GM08714 (cell line): ENCODE measurements at regions not wholly inside any gene's neighbourhood (a gene's known extent, or its start where the extent isn't known, plus 50 kb on each side); places are given as distances from the start of the nearest gene placed in this dataset.
"Not testable (repeated sequence)": the region's sequence is repeated elsewhere in the genome, so short reads cannot be mapped to it uniquely, and the experiment has no call there.

Source experiments
- H3K4me3 ChIP-seq: fragments of 200-500 bp; sonication (Bioruptor generic); 2 replicates; pipeline ENCODE4 v1.5.1; 2014; ENCODE audit warnings: mild to moderate bottlenecking, low read length, inconsistent platforms
- ZNF274 ChIP-seq: IDR thresholded peaks from 2 replicates; pipeline ENCODE4 v1.6.1; 2012; ENCODE audit warnings: mild to moderate bottlenecking, low read depth, low read length

GRCh38 chr2:198280145-198280544, 475.8 kb downstream of the PLCL1 start:
- H3K4me3 ChIP-seq = no peak overlapping the region
- no peak for TF ChIP-seq ZNF274

- no peak for TF ChIP-seq ZNF274
- H3K4me3 ChIP-seq = no peak overlapping the region
These were observed 474.6 kb downstream of the PLCL1 start for GRCh38 chr2:198279026-198279425.

- no peak for TF ChIP-seq ZNF274
- no peak overlapping the region for H3K4me3 ChIP-seq
These were observed 472.8 kb downstream of the PLCL1 start for GRCh38 chr2:198277181-198277580.

GRCh38 chr2:198273660-198274059, 469.3 kb downstream of the PLCL1 start:
- TF ChIP-seq ZNF274 = no peak
- no peak overlapping the region for H3K4me3 ChIP-seq

DNA sequence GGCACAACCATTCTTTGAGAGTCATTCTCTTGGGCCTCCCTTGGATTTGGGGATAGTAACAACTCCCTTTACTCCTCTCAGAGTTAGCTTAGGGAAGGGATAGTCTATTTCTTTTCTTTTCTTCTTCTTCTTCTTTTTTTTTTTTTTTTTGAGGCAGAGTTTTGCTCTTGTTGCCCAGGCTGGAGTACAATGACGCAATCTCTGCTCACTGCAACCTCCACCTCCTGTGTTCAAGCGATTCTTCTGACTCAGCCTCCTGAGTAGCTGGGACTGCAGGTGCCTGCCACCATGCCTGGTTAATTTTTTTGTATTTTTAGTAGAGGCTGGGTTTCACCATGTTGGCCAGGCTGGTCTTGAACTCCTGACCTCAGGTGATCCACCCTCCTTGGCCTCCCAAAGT, 465.8 kb downstream of the PLCL1 start:
- not testable (repeated sequence) for H3K4me3 ChIP-seq

DNA sequence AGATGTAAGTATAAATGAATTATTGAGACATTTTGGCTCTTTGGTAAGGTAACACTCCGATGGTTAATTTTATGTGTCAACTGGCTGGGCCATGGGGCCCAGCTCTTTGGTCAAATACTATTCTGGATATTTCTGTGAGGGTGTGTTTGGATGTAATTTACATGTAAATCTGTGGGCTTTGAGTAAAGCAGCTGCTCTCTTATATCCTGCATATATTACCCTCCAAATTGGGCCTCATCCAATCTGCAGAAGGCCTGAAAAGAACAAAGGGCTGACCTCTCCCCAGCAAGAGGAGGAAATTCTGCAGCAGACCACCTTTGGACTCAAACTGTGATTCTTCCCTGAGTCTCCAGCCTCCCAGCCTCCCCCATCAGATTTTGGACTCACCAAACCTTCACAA, 464.1 kb downstream of the PLCL1 start:
- TF ChIP-seq ZNF274 = no peak
- no peak overlapping the region for H3K4me3 ChIP-seq

DNA sequence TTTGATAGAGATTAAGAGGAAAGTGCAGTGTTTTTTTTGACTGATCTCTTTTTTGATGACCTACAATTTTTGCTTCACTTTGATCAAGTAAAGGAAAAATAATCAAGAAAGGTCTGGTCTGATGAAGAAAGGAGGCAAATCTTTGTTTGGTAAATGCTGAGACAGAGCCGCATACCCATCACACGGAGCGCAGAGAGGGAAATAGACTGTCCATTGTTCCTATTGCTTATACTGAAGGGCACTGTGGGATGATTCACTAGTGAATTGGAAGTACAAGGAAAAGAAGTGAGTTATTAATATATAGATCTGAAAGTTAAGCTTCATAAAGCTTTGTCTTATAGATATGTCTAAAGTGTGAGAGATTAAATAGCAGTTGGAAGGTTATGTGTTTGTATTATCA, 455.1 kb downstream of the PLCL1 start:
- H3K4me3 ChIP-seq = no peak overlapping the region
- TF ChIP-seq ZNF274 = no peak

DNA sequence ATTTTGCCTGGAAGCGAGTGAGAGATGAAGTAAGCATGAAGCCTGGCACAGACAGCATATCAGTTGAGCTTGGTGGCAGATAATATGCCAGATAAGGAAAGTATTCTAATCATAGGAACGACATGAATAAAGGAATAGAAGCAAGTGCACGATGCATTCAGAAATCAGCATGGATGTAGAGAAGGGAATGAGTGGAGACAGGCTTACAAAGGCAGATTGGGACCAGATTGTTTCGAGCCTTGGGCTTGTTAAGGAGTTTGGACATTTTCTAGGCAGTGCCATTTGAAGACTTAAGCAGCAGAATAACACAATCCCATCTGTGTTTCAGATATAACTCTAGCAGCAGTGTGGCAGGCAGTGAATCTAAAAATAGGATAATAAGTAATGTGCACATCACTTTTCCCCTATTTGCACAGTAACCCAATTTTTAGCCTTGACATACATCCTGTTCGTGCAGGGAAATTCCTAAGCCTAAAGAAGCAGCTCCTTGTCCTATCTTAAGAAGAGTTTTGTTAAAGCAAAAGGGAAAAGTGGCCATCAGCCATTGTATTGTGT, 450.2 kb downstream of the PLCL1 start:
- H3K4me3 ChIP-seq = no peak overlapping the region
- TF ChIP-seq ZNF274 = no peak

GRCh38 chr2:198253995-198254394, 449.6 kb downstream of the PLCL1 start:
- H3K4me3 ChIP-seq = no peak overlapping the region
- no peak for TF ChIP-seq ZNF274

- TF ChIP-seq ZNF274 = no peak
- no peak overlapping the region for H3K4me3 ChIP-seq
These were observed 448.1 kb downstream of the PLCL1 start for GRCh38 chr2:198252472-198252871.

GRCh38 chr2:198242093-198242492, 437.7 kb downstream of the PLCL1 start:
- TF ChIP-seq ZNF274 = no peak
- H3K4me3 ChIP-seq = no peak overlapping the region

- no peak for TF ChIP-seq ZNF274
- H3K4me3 ChIP-seq = no peak overlapping the region
These were observed 434.0 kb downstream of the PLCL1 start for GRCh38 chr2:198238429-198238828.

DNA sequence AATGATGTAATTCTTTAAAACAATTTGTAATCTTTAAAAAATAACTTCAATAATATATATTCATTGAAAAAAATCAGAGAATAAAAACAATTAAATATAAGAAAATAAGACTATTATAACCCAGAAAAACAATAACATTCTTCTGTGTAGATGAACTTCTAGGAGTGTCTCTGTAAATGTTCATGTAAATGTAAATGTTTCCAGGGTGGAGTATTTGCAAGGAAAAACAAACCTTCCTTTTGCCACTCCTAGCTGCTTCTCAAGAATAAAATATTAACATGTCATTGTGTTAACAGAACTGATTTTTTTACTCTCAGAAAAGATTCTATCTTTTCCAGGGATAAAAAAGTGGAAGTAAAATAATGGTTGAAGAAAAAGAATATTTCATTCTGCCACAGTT, 431.9 kb downstream of the PLCL1 start:
- TF ChIP-seq ZNF274 = no peak
- H3K4me3 ChIP-seq = no peak overlapping the region

DNA sequence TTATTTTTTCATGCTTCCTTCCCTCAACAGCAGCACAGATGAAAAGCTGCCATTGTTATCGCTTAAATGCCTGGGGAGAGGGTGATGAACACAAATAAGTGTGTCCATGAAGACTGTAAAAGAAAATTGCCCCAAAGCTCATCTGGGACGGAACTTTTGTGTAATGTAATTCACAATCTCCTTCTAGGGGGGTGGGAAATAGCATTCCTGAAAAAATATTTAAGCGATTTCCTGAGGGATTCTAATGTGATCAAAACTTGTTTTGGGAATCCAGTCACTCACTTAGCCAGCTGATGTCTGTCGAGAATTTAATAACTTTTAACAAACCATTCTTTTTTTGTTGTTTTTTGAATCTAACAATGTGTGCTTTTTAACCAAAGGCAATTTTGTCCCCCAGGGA, 427.9 kb downstream of the PLCL1 start:
- no peak overlapping the region for H3K4me3 ChIP-seq
- no peak for TF ChIP-seq ZNF274

- TF ChIP-seq ZNF274 = no peak
- no peak overlapping the region for H3K4me3 ChIP-seq
These were observed 427.2 kb downstream of the PLCL1 start for GRCh38 chr2:198231562-198231961.
